Ramos (cell line): ENCODE measurements at regions not wholly inside any gene's neighbourhood (a gene's known extent, or its start where the extent isn't known, plus 50 kb on each side); places are given as distances from the start of the nearest gene placed in this dataset.

Source experiments
- in situ Hi-C: fragments of 300-500 bp; cut with MboI; formaldehyde crosslinking; loops from one replicate; pipeline ENCODE4 v1.14.3; 2022; ENCODE audit warnings: low sequenced_read_pairs; ENCODE audit not compliant: unreplicated experiment

DNA sequence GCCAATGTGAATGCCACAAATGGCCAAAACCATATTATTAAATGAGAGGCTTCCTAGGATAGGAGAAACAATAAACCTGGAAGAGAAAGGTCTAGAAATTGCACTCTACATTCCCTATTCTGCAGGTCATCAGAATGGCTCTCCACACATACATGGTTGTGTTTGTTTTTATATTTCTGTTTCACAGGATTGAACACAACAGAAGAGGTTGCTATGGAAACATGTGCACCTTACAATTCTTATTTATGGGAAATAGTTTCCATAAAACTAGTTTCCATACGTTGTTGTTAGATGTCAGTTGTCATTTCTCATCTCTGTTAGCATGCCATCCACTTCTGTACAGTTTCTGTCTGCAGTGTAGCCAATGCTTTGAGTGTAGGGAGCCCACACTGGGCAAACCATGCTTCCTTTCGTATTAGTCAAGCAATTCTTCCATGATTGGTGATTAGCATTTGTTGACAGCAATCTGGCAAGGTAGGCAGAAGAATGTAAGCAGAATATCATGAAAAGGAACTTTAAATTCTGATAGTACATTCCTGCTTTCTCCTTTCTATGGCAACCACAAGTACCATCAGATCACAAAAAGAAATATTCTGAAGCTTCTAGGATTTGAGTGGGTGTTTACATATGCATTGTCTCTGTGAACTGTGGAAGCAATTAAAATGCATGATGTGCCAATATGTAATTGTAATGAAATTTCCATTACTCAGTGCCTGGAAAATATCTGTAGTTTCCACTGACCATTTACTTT is 141.6 kb upstream of the AVPR1A start:
- in situ Hi-C loops, result no loop called here

DNA sequence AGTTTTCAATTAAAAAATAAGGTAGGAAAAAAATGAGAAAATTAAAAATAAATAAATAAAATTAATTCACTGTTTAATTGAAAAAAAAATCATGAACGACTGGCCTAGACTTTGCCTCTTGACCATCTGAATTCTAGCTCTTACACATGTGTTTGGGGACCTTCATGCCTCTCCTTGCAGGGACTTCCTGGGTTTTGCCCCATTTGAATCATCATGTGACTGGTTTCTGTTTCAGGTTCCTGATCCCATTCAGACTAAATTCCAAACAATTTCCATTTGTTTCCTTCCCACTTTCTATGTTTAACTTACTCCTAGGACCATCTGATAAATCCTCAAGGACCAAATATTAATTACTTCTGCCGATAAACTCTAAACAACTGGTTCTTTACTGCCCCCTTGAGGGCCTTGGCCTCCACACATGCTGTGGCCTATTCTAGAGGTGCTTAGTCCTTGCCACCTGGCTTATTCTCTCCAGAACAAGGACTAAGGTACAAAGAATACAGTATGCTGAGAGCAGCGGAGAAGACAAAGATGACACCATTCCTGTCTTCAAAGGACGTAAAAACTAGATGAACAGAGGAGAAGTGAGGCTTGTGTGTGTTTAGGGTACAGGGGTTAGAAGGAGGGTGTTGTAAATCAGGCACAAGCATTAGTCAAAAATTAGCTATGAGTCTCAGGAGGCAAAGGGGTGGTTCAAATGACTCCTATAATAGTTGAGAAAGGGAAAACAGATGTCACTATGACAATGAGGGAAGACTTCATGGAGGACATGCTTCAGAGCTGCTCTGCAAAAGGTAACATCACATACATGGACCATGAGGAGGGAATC is 125.8 kb upstream of the AVPR1A start:
- in situ Hi-C loops, result no loop called here

DNA sequence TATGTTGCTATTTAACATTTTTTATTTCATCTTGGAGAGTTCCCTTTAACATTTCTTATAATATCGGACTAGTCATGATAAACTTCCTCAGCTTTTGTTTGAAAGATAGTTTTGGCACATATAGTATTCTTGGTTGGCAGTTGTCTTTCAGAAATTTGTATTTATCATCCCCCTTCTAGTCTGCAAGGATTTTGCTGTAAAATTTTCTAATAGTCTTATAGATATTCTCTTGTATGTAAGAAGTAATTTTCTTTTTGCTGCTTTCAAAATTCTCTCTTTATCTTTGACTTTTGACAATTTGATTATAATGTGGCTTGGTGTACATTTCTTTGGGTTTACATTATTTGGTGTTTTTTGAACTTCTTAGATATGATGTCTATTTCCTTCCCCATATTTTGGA is 116.0 kb upstream of the AVPR1A start:
- in situ Hi-C loops, result no loop called here

DNA sequence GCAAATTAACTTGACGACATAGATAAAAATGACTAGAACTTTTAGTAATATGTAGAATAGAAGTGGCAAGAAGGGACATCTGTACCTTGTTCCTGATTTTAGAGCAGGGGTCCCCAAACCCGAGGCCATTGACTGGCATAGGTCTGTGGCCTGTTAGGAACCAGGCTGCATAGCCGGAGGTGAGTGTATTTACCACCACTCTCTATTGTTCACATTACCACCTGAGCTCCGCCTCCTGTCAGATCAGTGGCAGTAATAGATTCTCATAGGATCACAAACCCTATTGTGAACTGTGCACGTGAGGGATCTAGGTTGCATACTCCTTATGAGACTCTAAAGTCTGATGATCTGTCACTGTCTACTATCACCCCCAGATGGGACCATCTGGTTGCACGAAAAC is 113.6 kb upstream of the AVPR1A start:
- in situ Hi-C loops, result no loop called here

DNA sequence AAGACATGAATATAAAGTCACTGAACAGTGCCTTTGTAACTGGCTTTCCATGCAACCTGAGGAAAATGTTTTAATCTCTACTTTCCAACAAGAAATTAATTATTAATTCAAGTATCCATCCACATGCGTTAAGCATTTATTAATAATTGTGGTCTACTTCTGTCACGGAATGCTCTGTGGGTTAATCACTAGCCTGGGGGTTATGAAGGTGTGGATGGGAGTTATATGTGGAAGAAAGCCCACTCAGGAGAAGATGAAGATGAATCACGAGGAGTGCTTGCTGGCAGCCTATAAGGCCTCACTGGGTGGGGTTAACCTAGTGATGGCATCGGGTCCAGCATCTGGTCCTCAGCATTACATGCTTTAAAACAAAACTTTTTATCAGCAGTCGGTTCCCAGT is 99.5 kb upstream of the AVPR1A start:
- in situ Hi-C loops, result no loop called here

GRCh38 chr12:63238892-63239291 is 87.9 kb upstream of the AVPR1A start:
- in situ Hi-C loops, result no loop called here

- in situ Hi-C loops, result no loop called here
Observed at GRCh38 chr12:63232896-63233295, 81.9 kb upstream of the AVPR1A start.

DNA sequence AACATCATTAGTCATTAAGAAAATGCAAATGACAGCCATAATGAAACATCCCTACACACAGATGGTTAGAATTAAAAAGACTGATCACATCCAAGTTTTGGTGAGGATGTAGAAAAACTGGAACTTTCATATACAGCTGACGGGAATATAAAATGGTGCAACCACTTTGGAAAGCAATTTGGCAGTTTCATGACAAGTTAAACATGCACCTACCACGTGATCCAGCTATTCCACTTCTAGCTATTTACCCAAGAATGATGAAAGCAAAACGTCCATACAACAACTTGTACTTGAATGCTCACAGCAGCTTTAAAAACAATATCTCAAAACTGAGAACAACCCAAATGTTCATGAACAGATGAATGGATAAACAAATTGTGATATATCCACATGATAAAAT is 77.9 kb upstream of the AVPR1A start:
- in situ Hi-C loops, result no loop called here

GRCh38 chr12:63226792-63227463 is 75.9 kb upstream of the AVPR1A start:
- in situ Hi-C loops, result no loop called here

- in situ Hi-C loops, result no loop called here
Observed at GRCh38 chr12:63224396-63224795, 73.4 kb upstream of the AVPR1A start.

DNA sequence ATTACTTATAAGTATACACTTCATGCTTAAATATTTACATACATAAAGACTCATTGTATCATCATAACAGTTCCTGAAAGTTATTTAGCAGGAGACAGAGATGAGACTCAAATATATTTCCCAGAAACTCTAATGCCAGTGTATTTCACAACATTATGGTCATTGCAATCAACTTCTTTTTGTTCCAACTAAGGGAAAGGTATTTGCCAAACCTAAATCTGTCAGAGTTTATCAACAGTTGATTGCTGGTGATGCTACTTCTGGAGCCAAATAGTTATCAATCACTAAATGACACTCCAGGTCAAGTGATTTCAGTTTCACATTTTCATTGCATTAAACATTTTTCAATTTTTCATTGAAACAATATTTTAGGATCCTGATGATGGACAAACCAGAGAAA is 72.1 kb upstream of the AVPR1A start:
- in situ Hi-C loops, result no loop called here

- in situ Hi-C loops, result no loop called here
Observed at GRCh38 chr12:63222582-63222981, 71.6 kb upstream of the AVPR1A start.

- in situ Hi-C loops, result no loop called here
Observed at GRCh38 chr12:63220921-63221320, 69.9 kb upstream of the AVPR1A start.

- in situ Hi-C loops, result no loop called here
Observed at GRCh38 chr12:63212316-63212715, 61.3 kb upstream of the AVPR1A start.

DNA sequence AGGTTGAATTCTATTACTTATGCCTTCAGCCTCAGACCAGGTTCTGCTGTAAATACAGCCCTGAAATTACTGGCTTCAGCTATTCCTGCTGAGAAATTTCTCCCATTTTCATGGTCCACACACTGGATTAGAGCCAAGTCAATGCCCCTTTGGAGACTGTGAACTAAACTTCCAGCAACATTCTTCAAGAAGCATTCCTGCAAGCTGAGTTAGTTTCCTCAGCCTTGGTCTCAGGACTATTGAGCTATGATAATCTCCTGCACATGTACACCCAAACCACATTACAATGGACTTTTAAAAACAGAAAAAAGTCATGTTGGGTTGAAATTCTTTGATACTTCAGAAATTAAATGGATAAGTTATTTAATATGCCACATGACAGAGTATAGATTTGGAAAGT is 58.0 kb upstream of the AVPR1A start:
- in situ Hi-C loops, result no loop called here

DNA sequence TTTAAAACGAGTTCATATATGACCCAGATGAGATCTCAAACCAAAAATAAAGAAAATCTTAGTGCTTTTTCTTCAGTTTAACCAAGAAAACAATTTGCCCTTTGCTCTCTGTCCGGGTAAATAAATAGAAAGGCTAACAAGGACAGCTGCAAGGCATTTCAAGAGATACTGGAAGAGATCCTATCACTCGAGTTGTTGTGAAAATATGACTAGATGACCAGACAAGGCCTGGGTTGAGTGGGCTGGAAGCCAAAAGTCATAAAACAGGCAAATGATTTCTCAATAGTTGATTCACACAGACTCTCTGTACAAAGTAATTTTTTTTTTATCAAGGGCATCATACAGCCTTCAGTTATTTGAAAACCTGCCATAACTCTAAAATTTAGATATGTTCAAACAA is 55.9 kb upstream of the AVPR1A start:
- in situ Hi-C loops, result no loop called here

DNA sequence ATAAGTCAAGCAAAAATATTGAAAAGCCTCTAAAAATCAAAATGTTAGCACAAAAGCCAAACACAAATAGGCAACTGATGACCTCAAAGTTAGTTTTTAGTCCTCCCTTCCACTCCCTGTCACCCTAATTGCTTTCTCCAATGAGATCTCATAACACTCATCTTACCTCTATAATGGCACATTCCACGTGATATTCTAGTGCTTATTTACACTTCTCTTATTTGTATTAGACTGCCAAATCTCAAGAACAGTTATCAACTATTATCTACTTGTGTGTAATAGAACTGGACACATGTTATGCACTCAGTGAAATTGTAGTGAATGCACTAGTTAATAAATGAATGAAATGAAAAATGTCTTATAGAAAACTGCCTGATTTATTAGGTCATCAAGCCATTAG is 55.5 kb upstream of the AVPR1A start:
- in situ Hi-C loops, result no loop called here
